Stomach smooth muscle (tissue), 2 donors: ENCODE measurements at regions not wholly inside any gene's neighbourhood (a gene's known extent, or its start where the extent isn't known, plus 50 kb on each side); places are given as distances from the start of the nearest gene placed in this dataset.

Source experiments
- H3K27ac ChIP-seq: one replicate; pipeline ENCODE4 v1.7.0; 2013; ENCODE audit warnings: mild to moderate bottlenecking, low read length, inconsistent platforms
- H3K27me3 ChIP-seq, 2 donors: one replicate each; pipeline ENCODE4 v1.7.0; 2013; ENCODE audit warnings: low read length in 2 of 2; ENCODE audit not compliant: insufficient read depth in 2 of 2, control insufficient read depth in 1 of 2
- H3K36me3 ChIP-seq, 2 donors: one replicate each; pipeline ENCODE4 v1.7.0; 2013; ENCODE audit warnings: low read length in 2 of 2; ENCODE audit not compliant: control insufficient read depth in 2 of 2, insufficient read depth in 2 of 2
- H3K4me1 ChIP-seq: one replicate; pipeline ENCODE4 v1.7.0; 2013; ENCODE audit warnings: low read length; ENCODE audit not compliant: control insufficient read depth, insufficient read depth
- H3K4me3 ChIP-seq, 2 donors: one replicate each; pipeline ENCODE4 v1.7.0; 2013; ENCODE audit warnings: low read length in 2 of 2
- H3K9ac ChIP-seq, 2 donors: one replicate each; pipeline ENCODE4 v1.7.0; 2013; ENCODE audit warnings: low read length in 2 of 2, mild to moderate bottlenecking in 1 of 2
- H3K9me3 ChIP-seq, 2 donors: one replicate each; pipeline ENCODE4 v1.7.0; 2013; ENCODE audit warnings: low read length in 2 of 2; ENCODE audit not compliant: control insufficient read depth in 2 of 2
- donor health status: healthy.
- donor health status: Pancreatic carcinoma.

GRCh38 chr3:150141790-150142326 lies 171.2 kb upstream of the PFN2 start:
- no peak overlapping the region for H3K4me3 ChIP-seq
- H3K4me1 ChIP-seq = peaks cover 2% of the 10 kb centered on the region
- H3K9me3 ChIP-seq = no peaks in the 10 kb centered on the region
- peak overlapping the region; percentile 37 for H3K27ac ChIP-seq
- H3K9ac ChIP-seq = no peak overlapping the region
- no peaks in the 10 kb centered on the region for H3K36me3 ChIP-seq
- no peaks in the 10 kb centered on the region for H3K27me3 ChIP-seq

GRCh38 chr3:150140614-150141321 lies 170.1 kb upstream of the PFN2 start:
- Histone ChIP-seq H3K4me3 (no peak overlapping the region), H3K9ac (no peak overlapping the region), H3K9me3 (no peaks in the 10 kb centered on the region), H3K27me3 (no peaks in the 10 kb centered on the region), H3K36me3 (no peaks in the 10 kb centered on the region), H3K4me1 (peaks cover 2% of the 10 kb centered on the region), H3K27ac (peak overlapping the region; percentile 37)

- Histone ChIP-seq H3K36me3 (no peaks in the 10 kb centered on the region), H3K9ac (no peak overlapping the region), H3K4me3 (no peak overlapping the region), H3K27me3 (no peaks in the 10 kb centered on the region), H3K27ac (no peak overlapping the region), H3K4me1 (peaks cover 8% of the 10 kb centered on the region), H3K9me3 (no peaks in the 10 kb centered on the region)
These were observed 168.1 kb upstream of the PFN2 start for GRCh38 chr3:150138824-150139223.

- no peak overlapping the region for H3K4me3 ChIP-seq
- H3K36me3 ChIP-seq = no peaks in the 10 kb centered on the region
- H3K27ac ChIP-seq = no peak overlapping the region
- no peaks in the 10 kb centered on the region for H3K9me3 ChIP-seq
- peaks cover 6% of the 10 kb centered on the region for H3K4me1 ChIP-seq
- no peaks in the 10 kb centered on the region for H3K27me3 ChIP-seq
- no peak overlapping the region for H3K9ac ChIP-seq
These were observed 165.5 kb upstream of the PFN2 start for GRCh38 chr3:150136242-150136641.

- Histone ChIP-seq H3K4me1 (peaks cover 6% of the 10 kb centered on the region), H3K36me3 (no peaks in the 10 kb centered on the region), H3K27me3 (no peaks in the 10 kb centered on the region), H3K4me3 (no peak overlapping the region), H3K9ac (no peak overlapping the region), H3K27ac (no peak overlapping the region), H3K9me3 (no peaks in the 10 kb centered on the region)
These were observed 164.6 kb upstream of the PFN2 start for GRCh38 chr3:150135287-150135721.

GRCh38 chr3:150133293-150133692 lies 162.6 kb upstream of the PFN2 start:
- H3K36me3 ChIP-seq = no peaks in the 10 kb centered on the region
- H3K4me1 ChIP-seq = peaks cover 6% of the 10 kb centered on the region
- no peaks in the 10 kb centered on the region for H3K27me3 ChIP-seq
- no peaks in the 10 kb centered on the region for H3K9me3 ChIP-seq
- no peak overlapping the region for H3K4me3 ChIP-seq
- no peak overlapping the region for H3K9ac ChIP-seq
- no peak overlapping the region for H3K27ac ChIP-seq

GRCh38 chr3:150132101-150132749 lies 161.5 kb upstream of the PFN2 start:
- Histone ChIP-seq H3K4me3 (no peak overlapping the region), H3K27ac (no peak overlapping the region), H3K4me1 (peaks cover 6% of the 10 kb centered on the region)

GRCh38 chr3:150131663-150132062 lies 161.0 kb upstream of the PFN2 start:
- peaks cover 6% of the 10 kb centered on the region for H3K4me1 ChIP-seq
- H3K27ac ChIP-seq = no peak overlapping the region
- no peaks in the 10 kb centered on the region for H3K27me3 ChIP-seq
- no peaks in the 10 kb centered on the region for H3K9me3 ChIP-seq
- no peak overlapping the region for H3K9ac ChIP-seq
- no peaks in the 10 kb centered on the region for H3K36me3 ChIP-seq
- no peak overlapping the region for H3K4me3 ChIP-seq

More at GRCh38 chr3:150132101-150132749, 161.5 kb upstream of the PFN2 start:
- Histone ChIP-seq H3K27me3 (no peaks in the 10 kb centered on the region), H3K9ac (no peak overlapping the region), H3K9me3 (no peaks in the 10 kb centered on the region), H3K36me3 (no peaks in the 10 kb centered on the region)

GRCh38 chr3:150130404-150131100 lies 159.9 kb upstream of the PFN2 start:
- H3K4me3 ChIP-seq = no peak overlapping the region
- no peak overlapping the region for H3K9ac ChIP-seq
- no peaks in the 10 kb centered on the region for H3K27me3 ChIP-seq
- H3K9me3 ChIP-seq = no peaks in the 10 kb centered on the region
- H3K27ac ChIP-seq = no peak overlapping the region
- no peaks in the 10 kb centered on the region for H3K36me3 ChIP-seq
- peaks cover 6% of the 10 kb centered on the region for H3K4me1 ChIP-seq

GRCh38 chr3:150129166-150129565 lies 158.5 kb upstream of the PFN2 start:
- Histone ChIP-seq H3K9me3 (no peaks in the 10 kb centered on the region), H3K27ac (no peak overlapping the region), H3K27me3 (no peaks in the 10 kb centered on the region), H3K4me1 (no peaks in the 10 kb centered on the region), H3K4me3 (no peak overlapping the region), H3K9ac (no peak overlapping the region), H3K36me3 (no peaks in the 10 kb centered on the region)
